NCI-H2227 treated with DMSO at 0.1 percent for 48 hours (cell line): ENCODE measurements at regions not wholly inside any gene's neighbourhood (a gene's known extent, or its start where the extent isn't known, plus 50 kb on each side); places are given as distances from the start of the nearest gene placed in this dataset.
"Not testable (repeated sequence)": the region's sequence is repeated elsewhere in the genome, so short reads cannot be mapped to it uniquely, and the experiment has no call there.

Experiments used
- DNase-seq: peaks from one replicate; lab custom pipeline; 2025; lab: John Stamatoyannopoulos, UW

- no peak for DNase-seq
Measured at GRCh38 chr13:74574964-74575728, 440.9 kb upstream of the KLF12 start.

GRCh38 chr13:74573654-74574053 lies 439.4 kb upstream of the KLF12 start:
- no peak for DNase-seq

- no peak for DNase-seq
Measured at GRCh38 chr13:74571811-74572210, 437.6 kb upstream of the KLF12 start.

- no peak for DNase-seq
Measured at GRCh38 chr13:74570834-74571233, 436.6 kb upstream of the KLF12 start.

- no peak for DNase-seq
Measured at GRCh38 chr13:74570046-74570445, 435.8 kb upstream of the KLF12 start.

GRCh38 chr13:74569251-74569650 lies 435.0 kb upstream of the KLF12 start:
- no peak for DNase-seq

- DNase-seq: no peak
Measured at GRCh38 chr13:74567485-74567884, 433.3 kb upstream of the KLF12 start.

- no peak for DNase-seq
Measured at GRCh38 chr13:74562381-74562780, 428.2 kb upstream of the KLF12 start.

GRCh38 chr13:74561155-74561554 lies 427.0 kb upstream of the KLF12 start:
- no peak for DNase-seq

- no peak for DNase-seq
Measured at GRCh38 chr13:74560325-74560724, 426.1 kb upstream of the KLF12 start.

GRCh38 chr13:74557870-74558269 lies 423.7 kb upstream of the KLF12 start:
- peak; percentile 19 for DNase-seq

- peak; percentile 6 for DNase-seq
Measured at GRCh38 chr13:74555651-74556420, 421.6 kb upstream of the KLF12 start.

- no peak for DNase-seq
Measured at GRCh38 chr13:74555276-74555625, 421.0 kb upstream of the KLF12 start.

GRCh38 chr13:74554569-74555275 lies 420.5 kb upstream of the KLF12 start:
- DNase-seq: peak; percentile 43

- no peak for DNase-seq
Measured at GRCh38 chr13:74550039-74550438, 415.8 kb upstream of the KLF12 start.

GRCh38 chr13:74536649-74537048 lies 402.4 kb upstream of the KLF12 start:
- DNase-seq: not testable (repeated sequence)

- no peak for DNase-seq
Measured at GRCh38 chr13:74533226-74533625, 399.0 kb upstream of the KLF12 start.

- peak; percentile 85 for DNase-seq
Measured at GRCh38 chr13:74530011-74530410, 395.8 kb upstream of the KLF12 start.

GRCh38 chr13:74528734-74529513 lies 394.7 kb upstream of the KLF12 start:
- DNase-seq: no peak

GRCh38 chr13:74523057-74523456 lies 388.9 kb upstream of the KLF12 start:
- no peak for DNase-seq

- DNase-seq: no peak
Measured at GRCh38 chr13:74511523-74511922, 377.3 kb upstream of the KLF12 start.

- DNase-seq: no peak
Measured at GRCh38 chr13:74487091-74487722, 353.0 kb upstream of the KLF12 start.
